H1 (cell line): ENCODE measurements at regions not wholly inside any gene's neighbourhood (a gene's known extent, or its start where the extent isn't known, plus 50 kb on each side); places are given as distances from the start of the nearest gene placed in this dataset.

Source experiments
- EP300 ChIP-seq, 2 experiments: IDR thresholded peaks; 1 replicate in 1 of 2; 2 replicates in 1 of 2; pipeline ENCODE4 v1.6.1; 2011 to 2012; ENCODE audit warnings: low read depth in 2 of 2, low read length in 2 of 2, mild to moderate bottlenecking in 2 of 2, borderline replicate concordance in 1 of 2, inconsistent platforms in 1 of 2, moderate library complexity in 1 of 2
- EZH2 ChIP-seq: fragments of 200-600 bp; sonication (generic); IDR thresholded peaks from 2 replicates; pipeline ENCODE4 v1.7.1; 2012; ENCODE audit warnings: low read depth, mild to moderate bottlenecking, moderate library complexity, low read length, inconsistent platforms; ENCODE audit not compliant: severe bottlenecking
- RNF2 ChIP-seq: fragments of 200-900, 300-1000 bp; sonication (generic); IDR thresholded peaks from 2 replicates; pipeline ENCODE4 v1.7.1; 2016; ENCODE audit warnings: borderline replicate concordance, low read depth, mild to moderate bottlenecking, antibody characterized with exemption, low read length; ENCODE audit not compliant: poor library complexity, severe bottlenecking; ENCODE audit errors: missing control alignments
- SP2 ChIP-seq: IDR thresholded peaks from 2 replicates; pipeline ENCODE4 v1.6.1; 2012; ENCODE audit warnings: mild to moderate bottlenecking, low read length, inconsistent platforms
- SP4 ChIP-seq: IDR thresholded peaks from 2 replicates; pipeline ENCODE4 v1.6.1; 2012; ENCODE audit warnings: low read length, inconsistent platforms
- TCF12 ChIP-seq: IDR thresholded peaks from 2 replicates; pipeline ENCODE4 v1.6.1; 2011; ENCODE audit warnings: low read depth, mild to moderate bottlenecking, low read length
- ZNF274 ChIP-seq: IDR thresholded peaks from 2 replicates; pipeline ENCODE4 v1.7.0; 2012; ENCODE audit warnings: low read length, borderline replicate concordance; ENCODE audit errors: extremely low read depth

DNA sequence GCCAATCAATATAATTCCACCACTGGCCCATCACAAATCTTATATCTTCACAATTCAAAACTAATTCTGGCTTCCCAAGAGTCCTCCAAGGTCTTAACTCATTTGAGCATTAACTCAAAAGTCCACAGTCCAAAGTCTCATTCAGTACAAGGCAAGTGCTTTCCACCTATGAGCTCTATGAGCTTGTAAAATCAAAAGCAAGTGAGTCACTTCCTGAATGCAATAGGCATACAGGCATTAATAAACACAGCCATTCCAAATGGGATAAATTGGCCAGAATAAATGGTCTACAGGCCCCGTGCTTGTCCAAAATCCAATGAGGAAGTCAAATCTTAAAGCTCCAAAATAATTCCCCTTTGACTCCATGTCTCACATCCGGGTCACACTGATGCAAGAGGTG, 479.1 kb downstream of the KDM5D start (continued):
- no peak for TF ChIP-seq RNF2
- TF ChIP-seq ZNF274: no peak
- no peak for TF ChIP-seq SP4
- TF ChIP-seq EZH2: no peak
- TF ChIP-seq SP2: no peak
- no peak for TF ChIP-seq EP300 (IDR thresholded peaks at IDR 0.05; ENCODE audit: borderline replicate concordance in 1 of 2, low read depth in 2 of 2, low read length in 2 of 2)
- TF ChIP-seq TCF12: no peak
- TF ChIP-seq, all 59 proteins: peak for 0
